ENCODE measurements at regions not wholly inside any gene's neighbourhood (a gene's known extent, or its start where the extent isn't known, plus 50 kb on each side); places are given as distances from the start of the nearest gene placed in this dataset.

DNA sequence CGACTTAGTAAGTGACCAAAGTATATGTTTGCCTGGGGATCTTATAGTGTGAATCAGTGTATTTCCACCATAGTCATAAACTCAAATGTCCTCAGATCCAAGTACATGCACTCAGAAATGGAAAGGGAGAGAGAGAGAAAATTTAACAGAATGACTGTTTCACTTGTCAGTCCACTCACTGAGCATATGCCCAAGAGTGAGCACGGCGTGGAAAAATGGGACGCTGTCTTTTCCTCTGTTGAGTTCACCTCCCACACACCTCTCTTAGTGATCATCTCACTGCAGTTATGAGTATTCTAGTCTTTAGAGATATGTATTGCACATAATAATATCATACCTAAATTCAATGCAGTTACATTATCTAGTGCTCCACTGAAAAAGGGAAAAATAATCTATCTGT is 156.8 kb upstream of the PRMT6 start:
- TF ChIP-seq EZH2 (IDR thresholded peaks at IDR 0.05; ENCODE audit: borderline replicate concordance) (no peak), EZH2phosphoT487 (IDR thresholded peaks at IDR 0.05; ENCODE audit: low read depth, severe bottlenecking, unreplicated experiment) (no peak)
- TF ChIP-seq, protein P1, sequence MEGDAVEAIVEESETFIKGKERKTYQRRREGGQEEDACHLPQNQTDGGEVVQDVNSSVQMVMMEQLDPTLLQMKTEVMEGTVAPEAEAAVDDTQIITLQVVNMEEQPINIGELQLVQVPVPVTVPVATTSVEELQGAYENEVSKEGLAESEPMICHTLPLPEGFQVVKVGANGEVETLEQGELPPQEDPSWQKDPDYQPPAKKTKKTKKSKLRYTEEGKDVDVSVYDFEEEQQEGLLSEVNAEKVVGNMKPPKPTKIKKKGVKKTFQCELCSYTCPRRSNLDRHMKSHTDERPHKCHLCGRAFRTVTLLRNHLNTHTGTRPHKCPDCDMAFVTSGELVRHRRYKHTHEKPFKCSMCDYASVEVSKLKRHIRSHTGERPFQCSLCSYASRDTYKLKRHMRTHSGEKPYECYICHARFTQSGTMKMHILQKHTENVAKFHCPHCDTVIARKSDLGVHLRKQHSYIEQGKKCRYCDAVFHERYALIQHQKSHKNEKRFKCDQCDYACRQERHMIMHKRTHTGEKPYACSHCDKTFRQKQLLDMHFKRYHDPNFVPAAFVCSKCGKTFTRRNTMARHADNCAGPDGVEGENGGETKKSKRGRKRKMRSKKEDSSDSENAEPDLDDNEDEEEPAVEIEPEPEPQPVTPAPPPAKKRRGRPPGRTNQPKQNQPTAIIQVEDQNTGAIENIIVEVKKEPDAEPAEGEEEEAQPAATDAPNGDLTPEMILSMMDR (IDR thresholded peaks at IDR 0.05; ENCODE audit: poor library complexity): no peak
